ENCODE measurements at regions not wholly inside any gene's neighbourhood (a gene's known extent, or its start where the extent isn't known, plus 50 kb on each side); places are given as distances from the start of the nearest gene placed in this dataset.

- DNase-seq = no peak
Measured at GRCh38 chr1:38327559-38327973, 281.0 kb upstream of the POU3F1 start.

- DNase-seq = no peak
Measured at GRCh38 chr1:38326856-38327255, 280.3 kb upstream of the POU3F1 start.

GRCh38 chr1:38326135-38326534 lies 279.5 kb upstream of the POU3F1 start:
- no peak for DNase-seq

- no peak for DNase-seq
Measured at GRCh38 chr1:38312753-38313152, 266.2 kb upstream of the POU3F1 start.

- no peak for DNase-seq
Measured at GRCh38 chr1:38310079-38310478, 263.5 kb upstream of the POU3F1 start.

GRCh38 chr1:38308780-38309179 lies 262.2 kb upstream of the POU3F1 start:
- DNase-seq = no peak

- DNase-seq = no peak
Measured at GRCh38 chr1:38305666-38306065, 259.1 kb upstream of the POU3F1 start.

- DNase-seq = no peak
Measured at GRCh38 chr1:38303843-38304242, 257.2 kb upstream of the POU3F1 start.

- no peak for DNase-seq
Measured at GRCh38 chr1:38301040-38301439, 254.4 kb upstream of the POU3F1 start.

GRCh38 chr1:38300616-38301015 lies 254.0 kb upstream of the POU3F1 start:
- no peak for DNase-seq

- DNase-seq = no peak
Measured at GRCh38 chr1:38297842-38298241, 251.2 kb upstream of the POU3F1 start.

GRCh38 chr1:38297246-38297645 lies 250.7 kb upstream of the POU3F1 start:
- no peak for DNase-seq

- DNase-seq = no peak
Measured at GRCh38 chr1:38296047-38296446, 249.5 kb upstream of the POU3F1 start.

GRCh38 chr1:38293567-38293966 lies 247.0 kb upstream of the POU3F1 start:
- no peak for DNase-seq

- no peak for DNase-seq
Measured at GRCh38 chr1:38292969-38293368, 246.4 kb upstream of the POU3F1 start.

- DNase-seq = no peak
Measured at GRCh38 chr1:38291906-38292521, 245.4 kb upstream of the POU3F1 start.

- no peak for DNase-seq
Measured at GRCh38 chr1:38291336-38291735, 244.7 kb upstream of the POU3F1 start.

GRCh38 chr1:38289034-38289433 lies 242.4 kb upstream of the POU3F1 start:
- DNase-seq = no peak

- DNase-seq = no peak
Measured at GRCh38 chr1:38287547-38287946, 241.0 kb upstream of the POU3F1 start.

- no peak for DNase-seq
Measured at GRCh38 chr1:38287036-38287435, 240.4 kb upstream of the POU3F1 start.

- no peak for DNase-seq
Measured at GRCh38 chr1:38285807-38286530, 239.4 kb upstream of the POU3F1 start.

GRCh38 chr1:38284953-38285352 lies 238.4 kb upstream of the POU3F1 start:
- no peak for DNase-seq

GRCh38 chr1:38283696-38284470 lies 237.3 kb upstream of the POU3F1 start:
- DNase-seq = no peak

GRCh38 chr1:38279148-38279547 lies 232.6 kb upstream of the POU3F1 start:
- no peak for DNase-seq
